ENCODE measurements at regions not wholly inside any gene's neighbourhood (a gene's known extent, or its start where the extent isn't known, plus 50 kb on each side); places are given as distances from the start of the nearest gene placed in this dataset.

DNA sequence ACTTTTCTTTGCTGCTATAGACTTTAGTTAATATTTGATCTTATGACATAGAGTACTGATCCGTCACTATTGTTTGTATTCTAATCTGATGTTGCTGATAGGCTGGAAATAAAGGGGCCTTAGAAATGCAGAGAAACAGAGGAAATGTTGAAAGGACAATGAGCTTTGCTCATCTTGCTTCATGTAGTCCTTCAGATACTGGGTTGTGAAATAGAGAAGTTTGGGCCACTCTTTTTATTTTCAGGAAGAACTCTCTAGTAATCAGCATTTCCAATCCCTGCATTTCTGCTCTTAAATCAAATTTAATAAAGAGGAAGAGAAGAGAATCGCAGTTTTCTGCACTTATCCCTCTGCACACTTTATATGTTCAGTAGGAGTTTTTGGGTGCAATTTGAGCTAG is 192.8 kb upstream of the THBS1 start:
- no peaks in the 10 kb centered on the region for H3K9me3 Mint-ChIP-seq
- H3K27me3 Mint-ChIP-seq (ENCODE audit: low read depth), result no peaks in the 10 kb centered on the region
- H3K4me3 Mint-ChIP-seq, result no peak overlapping the region
- H3K27ac Mint-ChIP-seq, result no peak overlapping the region
- no peaks in the 10 kb centered on the region for H3K4me1 Mint-ChIP-seq (ENCODE audit: low read depth)
- no peaks in the 10 kb centered on the region for H3K36me3 Mint-ChIP-seq (ENCODE audit: low read depth)

DNA sequence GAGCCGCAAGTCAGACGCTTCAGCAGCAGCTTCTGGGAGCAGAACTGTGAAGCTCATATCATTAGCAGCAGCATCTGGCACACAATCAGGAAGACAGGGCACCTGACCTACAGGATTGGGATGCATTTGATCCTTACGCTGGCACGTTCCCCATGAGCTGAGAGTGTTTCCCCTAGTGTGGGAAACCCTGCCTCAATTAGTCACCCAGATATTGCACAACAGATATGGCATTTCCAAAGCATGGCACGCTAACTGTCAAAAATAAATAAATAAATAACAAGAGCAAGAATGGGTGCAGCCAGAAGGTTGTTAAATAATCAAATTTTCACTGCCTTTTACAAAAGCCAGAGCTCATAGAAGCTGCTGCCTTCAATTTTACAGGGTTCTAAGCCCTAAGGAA is 189.6 kb upstream of the THBS1 start:
- Mint-ChIP-seq H3K27ac (no peak overlapping the region), H3K4me1 (ENCODE audit: low read depth) (no peaks in the 10 kb centered on the region), H3K36me3 (ENCODE audit: low read depth) (no peaks in the 10 kb centered on the region), H3K4me3 (no peak overlapping the region), H3K9me3 (no peaks in the 10 kb centered on the region), H3K27me3 (ENCODE audit: low read depth) (peaks cover 8% of the 10 kb centered on the region)

DNA sequence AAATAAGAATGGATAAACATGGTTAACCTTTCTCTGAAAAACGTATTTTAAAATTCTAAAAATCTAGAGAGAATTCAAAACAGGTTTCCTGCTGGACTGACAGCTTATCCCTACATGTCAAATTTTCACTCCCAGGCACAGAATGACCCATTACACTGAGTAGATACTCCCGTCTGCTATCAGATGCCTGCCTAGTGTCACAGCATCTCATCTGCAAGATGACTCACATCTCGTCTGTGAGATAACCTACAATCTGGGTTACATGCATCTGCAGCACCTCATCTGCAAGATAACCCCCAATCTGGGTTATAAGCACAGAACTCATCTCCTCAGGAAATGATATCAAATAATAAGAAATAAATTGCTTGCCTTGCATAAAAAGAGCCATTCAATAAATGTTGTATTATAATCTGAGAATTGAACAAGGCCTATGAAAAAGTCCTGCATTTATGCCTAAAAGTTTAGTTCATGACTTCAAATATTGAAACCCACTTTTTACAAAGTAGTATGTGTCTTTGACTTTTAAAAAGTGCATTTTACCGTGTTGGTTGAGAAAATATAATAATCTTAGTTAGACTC is 188.3 kb upstream of the THBS1 start:
- Mint-ChIP-seq H3K27me3 (ENCODE audit: low read depth) (peaks cover 9% of the 10 kb centered on the region), H3K27ac (no peak overlapping the region), H3K4me3 (no peak overlapping the region), H3K9me3 (no peaks in the 10 kb centered on the region), H3K4me1 (ENCODE audit: low read depth) (no peaks in the 10 kb centered on the region), H3K36me3 (ENCODE audit: low read depth) (no peaks in the 10 kb centered on the region)

DNA sequence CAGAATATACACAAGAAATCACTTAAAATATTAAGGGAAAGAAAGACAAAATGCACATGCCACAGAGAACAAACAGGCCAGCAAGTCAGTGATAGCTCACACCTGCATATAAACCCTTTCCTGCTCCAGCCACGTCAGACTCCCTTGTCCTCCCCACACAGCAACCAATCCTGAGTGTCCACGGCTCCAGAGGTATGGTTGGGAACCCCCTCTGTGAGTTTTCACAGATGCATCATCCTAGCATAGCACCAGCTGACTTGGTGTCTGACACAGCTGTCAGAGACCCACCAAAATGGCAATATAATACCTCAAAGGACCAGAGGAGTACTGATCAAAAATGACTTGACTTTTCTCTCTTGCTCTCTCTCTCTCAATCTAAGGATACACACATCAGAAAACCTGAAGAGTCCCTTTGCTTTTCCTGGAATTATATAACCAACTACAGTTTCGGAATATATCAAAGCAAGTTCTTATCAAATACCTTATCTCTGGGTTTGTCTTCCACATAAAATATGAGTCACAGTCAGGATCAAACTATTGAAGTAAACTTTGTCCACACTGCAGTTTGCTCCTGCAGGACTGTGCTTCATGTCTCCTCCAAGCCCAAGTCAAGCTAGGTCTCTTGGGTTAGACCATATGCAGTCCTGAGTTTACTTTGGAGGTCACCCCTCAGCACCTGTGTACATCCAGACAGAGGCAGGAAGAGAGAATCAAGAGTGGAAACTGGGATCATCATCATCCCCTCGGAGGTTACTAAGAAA is 187.1 kb upstream of the THBS1 start:
- no peak overlapping the region for H3K4me3 Mint-ChIP-seq
- H3K27me3 Mint-ChIP-seq (ENCODE audit: low read depth), result peaks cover 9% of the 10 kb centered on the region
- no peaks in the 10 kb centered on the region for H3K4me1 Mint-ChIP-seq (ENCODE audit: low read depth)
- no peaks in the 10 kb centered on the region for H3K9me3 Mint-ChIP-seq
- no peaks in the 10 kb centered on the region for H3K36me3 Mint-ChIP-seq (ENCODE audit: low read depth)
- no peak overlapping the region for H3K27ac Mint-ChIP-seq

DNA sequence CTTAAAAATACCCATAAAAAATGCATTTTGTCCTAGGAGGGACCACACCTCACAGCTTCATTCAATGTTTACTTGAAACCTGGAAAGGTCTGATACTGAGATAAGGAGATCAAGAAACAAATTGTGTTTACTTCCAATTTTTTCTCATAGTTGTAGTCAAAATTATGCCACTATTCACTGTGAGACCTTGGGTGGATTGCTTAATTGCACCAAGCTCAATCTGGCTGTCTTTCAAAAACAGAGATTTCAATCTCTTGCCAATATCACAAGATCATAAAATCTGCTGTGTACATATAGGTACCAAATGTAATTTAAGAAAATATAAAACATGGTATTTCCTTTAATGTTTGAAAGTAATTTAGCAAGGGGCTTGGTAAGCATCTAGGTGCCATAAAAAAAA is 186.4 kb upstream of the THBS1 start:
- H3K9me3 Mint-ChIP-seq, result no peaks in the 10 kb centered on the region
- no peaks in the 10 kb centered on the region for H3K4me1 Mint-ChIP-seq (ENCODE audit: low read depth)
- H3K4me3 Mint-ChIP-seq, result no peak overlapping the region
- no peak overlapping the region for H3K27ac Mint-ChIP-seq
- peaks cover 9% of the 10 kb centered on the region for H3K27me3 Mint-ChIP-seq (ENCODE audit: low read depth)
- H3K36me3 Mint-ChIP-seq (ENCODE audit: low read depth), result no peaks in the 10 kb centered on the region

DNA sequence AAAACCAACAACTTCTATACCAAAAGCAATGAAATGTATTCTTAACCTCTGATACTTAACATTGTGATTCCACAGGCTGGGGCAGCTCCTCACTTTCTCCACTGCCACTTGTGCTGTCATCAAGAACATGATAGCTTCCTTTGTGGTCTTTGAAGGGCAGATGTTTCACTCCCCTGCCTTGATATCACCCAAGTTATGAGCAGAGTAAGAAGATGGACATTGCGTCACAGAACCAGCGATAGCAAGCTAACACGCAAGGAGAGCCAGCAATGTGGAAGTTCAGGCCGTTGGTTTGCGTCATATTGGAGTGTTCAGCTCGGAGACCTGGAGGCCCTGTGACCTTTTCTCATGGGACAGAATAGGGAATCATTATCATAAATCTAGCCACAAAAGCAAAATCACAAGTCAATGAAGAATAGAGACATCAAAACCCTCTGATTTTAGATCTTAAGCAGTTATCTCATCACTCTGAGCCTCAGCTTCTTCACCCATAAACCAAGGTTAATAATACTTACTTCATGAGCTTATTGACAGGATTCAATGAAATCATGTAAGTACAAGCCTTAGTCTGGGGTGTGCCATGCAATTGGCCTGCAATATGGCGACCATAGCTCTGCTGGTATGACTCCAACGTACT is 183.8 kb upstream of the THBS1 start:
- Mint-ChIP-seq H3K36me3 (ENCODE audit: low read depth) (no peaks in the 10 kb centered on the region), H3K4me3 (no peak overlapping the region), H3K4me1 (ENCODE audit: low read depth) (no peaks in the 10 kb centered on the region), H3K27me3 (ENCODE audit: low read depth) (peaks cover 20% of the 10 kb centered on the region), H3K9me3 (no peaks in the 10 kb centered on the region), H3K27ac (no peak overlapping the region)

DNA sequence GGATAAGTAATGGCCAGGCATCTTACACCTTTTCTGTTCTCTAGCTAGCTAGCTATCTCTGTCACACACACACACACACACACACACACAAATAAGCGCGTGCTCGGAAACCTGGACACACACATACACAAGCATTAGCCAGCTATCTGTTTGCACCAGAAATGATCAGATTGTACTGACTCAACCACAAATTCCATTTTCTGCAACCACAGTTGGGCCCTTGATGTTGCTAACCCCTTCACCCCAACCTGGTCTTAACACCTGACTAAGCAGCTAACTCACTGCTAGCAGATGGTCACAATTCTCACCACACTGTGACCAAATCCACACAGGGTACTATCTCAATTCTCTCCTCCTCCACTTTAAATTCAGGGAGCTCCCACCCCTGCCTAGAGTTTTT is 183.0 kb upstream of the THBS1 start:
- H3K9me3 Mint-ChIP-seq, result no peaks in the 10 kb centered on the region
- peaks cover 20% of the 10 kb centered on the region for H3K27me3 Mint-ChIP-seq (ENCODE audit: low read depth)
- H3K27ac Mint-ChIP-seq, result no peak overlapping the region
- H3K36me3 Mint-ChIP-seq (ENCODE audit: low read depth), result no peaks in the 10 kb centered on the region
- no peaks in the 10 kb centered on the region for H3K4me1 Mint-ChIP-seq (ENCODE audit: low read depth)
- no peak overlapping the region for H3K4me3 Mint-ChIP-seq

DNA sequence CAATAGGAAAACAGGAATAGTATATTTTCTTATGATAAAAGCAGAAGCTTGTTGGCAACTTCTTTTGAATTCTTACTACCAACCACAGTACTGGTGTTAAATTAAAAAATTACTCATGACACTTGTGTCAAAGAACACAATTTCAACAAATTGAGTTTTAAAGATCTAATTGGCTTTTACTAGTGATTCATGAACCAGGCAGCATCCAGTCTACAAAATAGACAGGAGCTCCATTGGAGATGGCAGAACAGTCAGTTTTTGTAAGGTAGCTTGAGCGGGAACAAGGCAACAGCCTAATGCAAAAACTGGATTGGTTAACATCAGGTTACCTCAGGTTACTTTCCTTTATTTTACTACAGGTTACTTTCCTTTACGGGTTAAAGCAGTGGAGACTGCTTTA is 181.3 kb upstream of the THBS1 start:
- H3K4me3 Mint-ChIP-seq, result no peak overlapping the region
- H3K36me3 Mint-ChIP-seq (ENCODE audit: low read depth), result no peaks in the 10 kb centered on the region
- H3K9me3 Mint-ChIP-seq, result no peaks in the 10 kb centered on the region
- H3K27me3 Mint-ChIP-seq (ENCODE audit: low read depth), result peaks cover 20% of the 10 kb centered on the region
- H3K4me1 Mint-ChIP-seq (ENCODE audit: low read depth), result no peaks in the 10 kb centered on the region
- no peak overlapping the region for H3K27ac Mint-ChIP-seq

DNA sequence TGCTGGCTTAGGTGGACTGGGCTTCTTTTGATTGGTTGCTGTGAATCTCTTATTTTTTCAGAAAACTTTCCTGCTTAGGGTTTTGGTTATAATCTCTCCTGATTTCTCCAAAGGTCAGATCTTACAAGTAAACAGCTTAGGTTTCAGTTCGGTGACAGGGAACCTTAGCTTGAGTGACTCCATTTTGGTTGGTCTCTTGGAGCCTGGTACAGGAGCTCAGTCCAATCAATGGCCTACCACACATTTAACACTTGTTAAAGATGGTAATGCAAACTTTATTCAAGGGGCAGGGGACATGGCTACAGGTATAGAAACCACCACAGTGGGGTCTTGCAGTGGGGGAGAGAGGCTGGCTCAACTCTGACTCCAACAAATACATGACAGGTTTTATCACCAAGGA is 180.9 kb upstream of the THBS1 start:
- no peak overlapping the region for H3K27ac Mint-ChIP-seq
- no peaks in the 10 kb centered on the region for H3K9me3 Mint-ChIP-seq
- no peaks in the 10 kb centered on the region for H3K4me1 Mint-ChIP-seq (ENCODE audit: low read depth)
- H3K4me3 Mint-ChIP-seq, result no peak overlapping the region
- no peaks in the 10 kb centered on the region for H3K36me3 Mint-ChIP-seq (ENCODE audit: low read depth)
- H3K27me3 Mint-ChIP-seq (ENCODE audit: low read depth), result peaks cover 19% of the 10 kb centered on the region

DNA sequence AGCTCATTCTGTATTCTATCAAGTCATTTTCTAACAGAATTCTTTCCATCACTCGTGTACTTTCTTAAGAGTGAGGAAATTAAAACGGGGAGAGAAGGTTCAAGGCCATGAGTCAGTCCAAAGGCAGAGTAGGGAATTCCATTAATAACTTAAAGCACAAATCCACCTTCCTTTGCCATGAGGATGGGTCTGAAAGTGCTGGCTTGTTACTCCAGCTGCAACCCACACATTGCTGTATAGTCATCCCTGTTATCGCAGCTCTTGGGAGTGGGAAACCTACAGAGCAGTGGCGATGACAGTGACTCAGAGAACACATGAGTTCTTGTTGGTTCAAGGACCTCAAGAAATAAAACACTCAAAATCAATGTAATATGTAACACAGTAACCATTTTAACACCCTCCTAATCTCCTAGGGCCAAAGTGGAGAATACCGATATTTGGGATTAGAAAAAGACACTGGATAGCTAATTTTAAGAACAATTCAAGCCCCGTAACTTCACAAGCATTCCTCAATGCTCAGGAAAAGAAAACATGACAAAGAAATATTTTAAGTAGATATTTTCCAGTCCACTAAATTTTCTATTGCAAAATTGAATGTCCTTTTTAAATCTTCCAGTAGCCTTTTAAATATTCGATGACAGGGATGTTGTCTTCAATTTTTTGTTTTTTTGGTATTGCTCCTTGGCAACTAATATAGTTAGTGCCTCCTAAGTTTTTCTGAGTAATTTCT is 179.9 kb upstream of the THBS1 start:
- H3K27ac Mint-ChIP-seq, result no peak overlapping the region

DNA sequence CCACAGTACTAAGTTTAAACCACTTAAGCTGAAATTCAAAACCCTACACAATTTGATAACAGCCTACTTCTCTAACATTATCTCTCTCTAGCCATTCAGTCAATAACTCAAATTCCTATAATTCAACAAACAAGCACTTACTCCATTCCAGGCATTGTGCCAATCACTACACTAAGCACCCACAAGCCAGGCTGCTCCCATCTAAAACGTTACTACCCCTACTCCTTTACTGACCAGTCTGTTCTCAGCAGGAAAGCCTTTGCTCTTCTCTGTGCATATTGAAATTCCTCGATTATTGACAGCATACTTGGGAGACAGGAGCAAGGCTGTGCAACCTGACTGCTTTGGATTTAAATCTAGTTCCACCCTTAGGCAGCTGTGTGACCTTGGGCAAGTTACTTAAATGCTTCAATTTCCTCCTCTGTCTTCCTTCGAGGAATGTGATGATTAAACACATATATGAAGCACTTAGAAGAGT is 177.2 kb upstream of the THBS1 start:
- H3K4me3 Mint-ChIP-seq, result no peak overlapping the region
- H3K27me3 Mint-ChIP-seq (ENCODE audit: low read depth), result peaks cover 33% of the 10 kb centered on the region
- H3K9me3 Mint-ChIP-seq, result no peaks in the 10 kb centered on the region
- no peaks in the 10 kb centered on the region for H3K4me1 Mint-ChIP-seq (ENCODE audit: low read depth)
- no peaks in the 10 kb centered on the region for H3K36me3 Mint-ChIP-seq (ENCODE audit: low read depth)
- no peak overlapping the region for H3K27ac Mint-ChIP-seq

More for the DNA sequence above, 179.9 kb upstream of the THBS1 start:
- no peak overlapping the region for H3K4me3 Mint-ChIP-seq
- H3K36me3 Mint-ChIP-seq (ENCODE audit: low read depth), result no peaks in the 10 kb centered on the region
- peaks cover 15% of the 10 kb centered on the region for H3K27me3 Mint-ChIP-seq (ENCODE audit: low read depth)
- no peaks in the 10 kb centered on the region for H3K4me1 Mint-ChIP-seq (ENCODE audit: low read depth)
- H3K9me3 Mint-ChIP-seq, result no peaks in the 10 kb centered on the region

DNA sequence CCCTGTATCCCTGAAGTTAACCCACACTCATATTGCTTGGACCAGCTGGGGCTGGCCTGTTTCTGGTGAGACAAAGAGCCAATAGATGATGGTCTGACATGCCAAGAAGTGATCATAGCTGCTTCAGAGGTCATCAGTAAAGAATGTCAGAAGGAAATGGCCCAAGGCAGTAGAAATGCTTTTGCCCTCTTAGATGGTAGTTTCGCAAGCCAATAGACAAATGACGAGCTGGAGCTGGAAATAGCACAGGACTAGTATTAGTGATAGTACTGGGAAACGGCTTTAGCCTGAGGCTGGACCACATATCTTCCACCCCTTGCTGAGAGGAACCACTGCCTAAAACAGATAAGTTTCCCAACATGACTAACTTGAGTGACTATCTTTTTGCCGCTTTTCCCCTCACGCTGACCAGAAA is 176.1 kb upstream of the THBS1 start:
- no peaks in the 10 kb centered on the region for H3K9me3 Mint-ChIP-seq
- H3K27ac Mint-ChIP-seq, result no peak overlapping the region
- no peak overlapping the region for H3K4me3 Mint-ChIP-seq
- peaks cover 31% of the 10 kb centered on the region for H3K27me3 Mint-ChIP-seq (ENCODE audit: low read depth)
- no peaks in the 10 kb centered on the region for H3K36me3 Mint-ChIP-seq (ENCODE audit: low read depth)
- H3K4me1 Mint-ChIP-seq (ENCODE audit: low read depth), result no peaks in the 10 kb centered on the region

DNA sequence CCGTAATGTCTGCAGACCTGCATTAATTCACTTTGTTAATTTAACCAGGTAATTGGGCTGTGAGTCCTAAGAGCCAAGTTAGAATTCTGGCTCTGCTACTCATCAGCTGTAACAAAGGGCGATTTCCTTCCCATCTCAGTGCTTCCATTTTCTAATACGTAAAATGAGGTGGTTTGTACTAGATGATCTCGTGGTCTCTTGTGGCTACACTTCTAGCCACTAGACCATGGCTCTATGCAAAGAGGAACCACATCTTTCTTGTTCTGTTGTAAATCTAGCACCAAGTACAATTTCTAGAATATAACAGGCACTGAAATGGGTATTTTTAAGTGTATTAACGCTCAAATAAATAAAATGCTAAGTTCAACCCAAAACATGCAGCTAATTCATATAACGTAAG is 174.4 kb upstream of the THBS1 start:
- Mint-ChIP-seq H3K4me1 (ENCODE audit: low read depth) (peaks cover 2% of the 10 kb centered on the region), H3K27me3 (ENCODE audit: low read depth) (peaks cover 32% of the 10 kb centered on the region), H3K27ac (no peak overlapping the region), H3K9me3 (peaks cover 4% of the 10 kb centered on the region), H3K4me3 (no peak overlapping the region), H3K36me3 (ENCODE audit: low read depth) (no peaks in the 10 kb centered on the region)

DNA sequence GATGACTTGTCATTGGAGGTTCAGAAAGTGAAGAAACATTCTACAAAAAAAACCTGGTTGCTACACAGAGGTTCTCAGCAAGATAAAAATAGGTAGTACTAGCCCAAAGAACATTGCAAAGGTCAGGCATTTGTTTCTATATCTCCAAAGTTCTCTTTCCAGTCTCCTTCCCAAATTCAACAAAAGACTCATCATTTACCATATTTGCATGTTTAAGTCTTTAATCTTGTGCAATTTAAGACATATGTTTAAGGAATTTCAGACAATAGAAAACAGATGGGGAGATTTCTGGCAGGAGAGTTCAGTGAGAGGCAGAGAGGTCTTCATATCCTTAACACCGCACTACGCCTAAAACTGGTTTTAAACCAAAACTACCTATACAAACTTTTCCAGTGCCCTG is 173.8 kb upstream of the THBS1 start:
- Mint-ChIP-seq H3K27ac (no peak overlapping the region), H3K4me3 (no peak overlapping the region), H3K9me3 (peaks cover 4% of the 10 kb centered on the region), H3K4me1 (ENCODE audit: low read depth) (peaks cover 6% of the 10 kb centered on the region), H3K36me3 (ENCODE audit: low read depth) (no peaks in the 10 kb centered on the region), H3K27me3 (ENCODE audit: low read depth) (peaks cover 39% of the 10 kb centered on the region)

All from T-helper 1 cell treated with Interleukin-12 subunit alpha and Interleukin-12 subunit beta and Interleukin-4 antibody, amounts not matched to agents 30 μg/mL and 1 μg/mL, for 36 hours (primary cell).